ENCODE measurements at regions not wholly inside any gene's neighbourhood (a gene's known extent, or its start where the extent isn't known, plus 50 kb on each side); places are given as distances from the start of the nearest gene placed in this dataset.

DNA sequence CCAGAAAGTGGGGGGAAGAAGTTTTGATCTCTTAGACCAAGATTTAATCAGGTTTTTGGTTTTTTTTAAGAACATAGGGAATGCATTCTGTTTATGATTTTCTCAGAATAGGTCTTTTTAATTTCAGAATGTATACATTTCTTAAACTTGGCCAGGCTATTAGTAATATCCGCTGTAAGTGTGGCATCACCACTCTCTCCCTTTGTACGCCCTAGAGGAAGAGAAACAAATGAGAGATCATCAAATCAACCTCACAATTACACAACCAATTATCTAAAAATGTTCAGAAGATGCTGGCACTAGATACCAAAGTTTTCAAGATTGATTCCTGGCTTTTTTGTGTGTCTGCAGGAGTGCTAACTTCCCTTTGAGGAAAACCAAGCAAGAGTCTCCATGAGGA is 70.0 kb downstream of the KLF6 start:
- intact Hi-C loops (cut with DNase I; ENCODE audit: low total_unique reads) = no loop called here
- H3K9me3 ChIP-seq = peaks cover 0 to 13% (median 6%) of the 10 kb centered on the region in 4 donors
- H3K36me3 ChIP-seq = no peaks in the 10 kb centered on the region
- no peaks in the 10 kb centered on the region for H3K4me1 ChIP-seq
- WGBS, 5 donors = 84 to 94% (median 91%) methylated on average over 2 of the region's 2 CpGs
- no peak overlapping the region for H3K27ac ChIP-seq
- no peaks in the 10 kb centered on the region for H3K27me3 ChIP-seq
- no peak for TF ChIP-seq EP300 (IDR thresholded peaks at IDR 0.05)
- TF ChIP-seq POLR2AphosphoS5 (IDR thresholded peaks at IDR 0.05) = no peak
- no peak for TF ChIP-seq CTCF (IDR thresholded peaks at IDR 0.05)
- TF ChIP-seq POLR2A (IDR thresholded peaks at IDR 0.05) = no peak
- DNase-seq = no peak
- no peak overlapping the region for H3K4me3 ChIP-seq

DNA sequence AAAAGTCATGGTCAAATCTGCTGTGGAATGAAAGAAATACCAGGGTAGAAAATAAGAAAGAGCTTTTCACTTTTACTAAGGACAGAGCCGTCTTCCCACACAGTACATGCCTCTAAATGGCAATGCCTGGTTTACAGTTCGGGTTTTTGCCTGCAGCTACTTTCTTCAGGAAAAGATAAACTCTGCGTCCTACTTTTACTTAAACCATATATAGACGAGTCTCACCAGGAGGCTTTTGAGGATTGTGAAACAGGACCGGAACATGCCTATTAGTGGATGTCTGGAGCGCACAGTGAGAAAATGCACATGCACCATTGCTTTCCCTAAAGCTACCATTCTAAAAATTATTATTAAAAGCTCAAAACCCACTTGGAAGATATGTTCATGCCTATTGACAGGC is 70.5 kb downstream of the KLF6 start:
- H3K4me1 ChIP-seq = no peaks in the 10 kb centered on the region

DNA sequence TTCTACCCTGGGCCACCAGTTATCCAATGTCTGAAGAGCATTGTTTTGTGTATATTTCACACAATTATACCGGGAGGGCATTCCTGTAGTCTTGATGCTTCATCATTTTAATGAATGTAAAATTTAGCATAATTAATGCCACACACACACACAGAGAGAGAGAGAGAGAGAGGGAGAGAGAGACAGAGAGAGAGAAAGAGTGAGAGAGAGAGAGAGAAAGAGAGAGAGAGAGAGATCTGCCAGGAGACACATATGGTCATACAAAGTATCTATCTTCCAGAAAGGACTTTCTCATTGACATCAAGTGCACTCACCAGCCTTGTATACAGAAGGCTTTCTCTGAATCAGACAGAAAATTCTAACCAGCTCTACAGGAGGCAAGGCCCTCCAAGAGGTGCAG is 72.3 kb downstream of the KLF6 start:
- TF ChIP-seq CTCF (IDR thresholded peaks at IDR 0.05) (no peak), POLR2AphosphoS5 (IDR thresholded peaks at IDR 0.05) (no peak), EP300 (IDR thresholded peaks at IDR 0.05) (no peak), POLR2A (IDR thresholded peaks at IDR 0.05) (no peak)
- Histone ChIP-seq H3K4me1 (no peaks in the 10 kb centered on the region), H3K27me3 (no peaks in the 10 kb centered on the region), H3K9me3 (peaks cover 0 to 13% (median 6%) of the 10 kb centered on the region in 4 donors), H3K27ac (no peak overlapping the region), H3K36me3 (no peaks in the 10 kb centered on the region), H3K4me3 (no peak overlapping the region)
- no peak for DNase-seq
- intact Hi-C loops (cut with DNase I; ENCODE audit: low total_unique reads) = no loop called here
- 95 to 100% (median 98%) methylated on average over 1 of the region's 1 CpG for WGBS, 5 donors

More for the DNA sequence above, 70.5 kb downstream of the KLF6 start:
- WGBS, 5 donors = 74 to 91% (median 88%) methylated on average over 6 of the region's 6 CpGs
- Histone ChIP-seq H3K9me3 (peaks cover 0 to 13% (median 6%) of the 10 kb centered on the region in 4 donors), H3K36me3 (no peaks in the 10 kb centered on the region), H3K27ac (no peak overlapping the region), H3K4me3 (no peak overlapping the region), H3K27me3 (no peaks in the 10 kb centered on the region)
- no peak for TF ChIP-seq POLR2AphosphoS5 (IDR thresholded peaks at IDR 0.05)
- TF ChIP-seq CTCF (IDR thresholded peaks at IDR 0.05) = no peak
- no peak for TF ChIP-seq POLR2A (IDR thresholded peaks at IDR 0.05)
- no peak for TF ChIP-seq EP300 (IDR thresholded peaks at IDR 0.05)
- intact Hi-C loops (cut with DNase I; ENCODE audit: low total_unique reads) = no loop called here
- DNase-seq = no peak

GRCh38 chr10:3711918-3712317 is 73.1 kb downstream of the KLF6 start:
- H3K4me3 ChIP-seq = no peak overlapping the region
- H3K27ac ChIP-seq = no peak overlapping the region
- intact Hi-C loops (cut with DNase I; ENCODE audit: low total_unique reads) = no loop called here
- peaks cover 0 to 13% (median 6%) of the 10 kb centered on the region in 4 donors for H3K9me3 ChIP-seq
- H3K4me1 ChIP-seq = no peaks in the 10 kb centered on the region
- no peak for DNase-seq
- no peak for TF ChIP-seq EP300 (IDR thresholded peaks at IDR 0.05)
- no peaks in the 10 kb centered on the region for H3K36me3 ChIP-seq
- no peaks in the 10 kb centered on the region for H3K27me3 ChIP-seq

DNA sequence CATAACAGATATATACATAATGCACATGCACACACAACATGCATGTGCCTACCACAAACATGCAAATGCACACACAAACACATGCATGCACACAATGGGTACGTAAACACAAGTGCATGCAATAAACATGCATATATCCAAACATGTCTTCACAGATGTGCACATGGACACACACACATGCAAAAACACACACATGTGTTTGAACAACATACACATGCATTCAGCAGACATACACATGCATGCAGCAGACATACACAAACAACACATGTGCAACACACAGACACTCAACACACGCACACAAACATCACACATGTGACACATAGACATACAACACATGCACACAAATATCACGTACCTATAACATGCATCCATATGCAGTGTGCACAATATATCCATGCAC is 74.2 kb downstream of the KLF6 start:
- intact Hi-C loops (cut with DNase I; ENCODE audit: low total_unique reads) = no loop called here
- H3K27ac ChIP-seq = no peak overlapping the region
- 54 to 91% (median 73%) methylated on average over 3 of the region's 3 CpGs for WGBS, 5 donors
- TF ChIP-seq POLR2AphosphoS5 (IDR thresholded peaks at IDR 0.05) = no peak
- TF ChIP-seq CTCF (IDR thresholded peaks at IDR 0.05) = no peak
- TF ChIP-seq EP300 (IDR thresholded peaks at IDR 0.05) = no peak
- TF ChIP-seq POLR2A (IDR thresholded peaks at IDR 0.05) = no peak
- H3K27me3 ChIP-seq = no peaks in the 10 kb centered on the region
- DNase-seq = no peak
- H3K4me3 ChIP-seq = no peak overlapping the region
- H3K4me1 ChIP-seq = no peaks in the 10 kb centered on the region
- H3K9me3 ChIP-seq = peaks cover 0 to 13% (median 6%) of the 10 kb centered on the region in 4 donors
- H3K36me3 ChIP-seq = no peaks in the 10 kb centered on the region

All from stomach (tissue), 8 donors.